ENCODE measurements at regions not wholly inside any gene's neighbourhood (a gene's known extent, or its start where the extent isn't known, plus 50 kb on each side); places are given as distances from the start of the nearest gene placed in this dataset.
"Not testable (repeated sequence)": the region's sequence is repeated elsewhere in the genome, so short reads cannot be mapped to it uniquely, and the experiment has no call there.

DNA sequence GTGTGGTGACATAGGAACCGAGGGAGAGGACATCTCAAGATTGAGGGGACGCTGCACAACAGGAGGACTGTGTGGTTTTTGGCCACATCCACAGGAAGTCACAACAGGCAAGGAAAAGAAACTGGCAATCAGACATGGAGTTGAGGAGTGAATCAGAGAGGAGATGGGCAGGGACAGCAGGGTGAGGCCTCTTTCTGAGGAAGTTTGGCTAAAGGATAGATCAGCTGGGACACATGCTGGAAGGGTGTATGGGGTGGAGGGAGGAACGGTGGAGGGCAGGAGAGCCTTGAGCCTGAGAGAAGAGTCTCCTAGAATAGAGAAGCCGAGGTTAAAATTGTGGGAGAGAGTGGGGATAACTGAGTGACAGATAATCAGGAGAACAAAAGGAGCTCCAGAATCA is 75.1 kb upstream of the CIDEA start:
- H2AFZ ChIP-seq (ENCODE audit: low read length); CTCF ChIA-PET (ENCODE audit: unreplicated experiment); H4K20me1 ChIP-seq (ENCODE audit: insufficient read depth, low read length); intact Hi-C loops (cut with micrococcal nuclease; ENCODE audit: unreplicated experiment); H3K9me2 ChIP-seq (ENCODE audit: insufficient read depth, low read length); H3K4me1 ChIP-seq (ENCODE audit: insufficient read depth, low read length, poor library complexity, severe bottlenecking); BruUV-seq (replicated peaks); H3K4me3 ChIP-seq (ENCODE audit: low read depth, low read length, poor library complexity, severe bottlenecking); H3K27ac ChIP-seq (ENCODE audit: low read depth, low read length, poor library complexity, severe bottlenecking); H3K36me3 ChIP-seq (ENCODE audit: insufficient read depth, low read length); H3K9me3 ChIP-seq (ENCODE audit: low read length); H3K4me2 ChIP-seq (ENCODE audit: low read length); POLR2A ChIA-PET; H3K79me2 ChIP-seq (ENCODE audit: insufficient read depth, low read depth, low read length); DNase-seq (ENCODE audit: low spot score): not testable (repeated sequence)

DNA sequence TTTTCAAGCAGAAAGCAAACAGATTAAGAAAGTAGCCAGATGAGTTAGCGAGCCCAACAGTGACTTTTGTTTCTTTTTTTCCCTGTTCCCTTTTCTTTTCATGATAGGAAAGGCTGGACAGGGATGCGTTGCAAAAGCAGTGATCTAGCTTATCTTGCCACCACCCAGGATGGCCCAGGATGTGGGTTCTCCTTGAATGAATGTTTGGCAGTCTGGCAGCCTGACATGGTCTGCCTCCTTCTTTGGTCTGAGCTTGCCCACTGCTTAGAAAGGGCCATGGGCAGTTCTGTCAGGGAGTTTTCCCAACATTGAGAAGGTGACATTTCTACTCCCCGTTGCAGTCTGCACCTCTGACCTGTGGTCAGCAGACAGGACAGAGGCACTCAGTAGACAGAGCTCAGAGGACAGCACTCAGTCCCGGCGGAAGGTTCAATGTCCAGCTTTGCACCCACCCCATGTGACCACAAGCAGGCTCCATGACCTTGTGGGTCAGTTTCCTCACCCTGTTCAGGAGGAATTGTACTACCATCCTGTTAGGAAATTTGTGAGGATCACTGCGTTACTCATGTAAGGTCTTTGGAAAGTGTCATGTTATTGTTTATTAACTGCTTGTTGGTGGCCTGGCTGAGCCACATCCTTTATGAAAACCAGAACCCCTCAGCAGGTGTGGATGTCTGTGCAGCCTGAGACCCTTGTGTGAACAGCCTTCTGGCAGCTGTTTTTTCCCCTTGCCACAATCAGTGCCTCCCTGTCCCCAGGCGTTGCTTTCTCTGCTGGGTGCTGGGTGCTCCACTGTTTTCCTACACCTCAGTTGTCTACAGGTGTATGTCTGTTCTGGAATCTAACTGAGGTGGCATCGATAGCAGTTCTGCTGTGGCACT is 74.2 kb upstream of the CIDEA start:
- H3K27ac ChIP-seq (ENCODE audit: low read depth, low read length, poor library complexity, severe bottlenecking); H3K4me1 ChIP-seq (ENCODE audit: insufficient read depth, low read length, poor library complexity, severe bottlenecking); H3K4me2 ChIP-seq (ENCODE audit: low read length); CTCF ChIA-PET (ENCODE audit: unreplicated experiment); intact Hi-C loops (cut with micrococcal nuclease; ENCODE audit: unreplicated experiment); H3K4me3 ChIP-seq (ENCODE audit: low read depth, low read length, poor library complexity, severe bottlenecking); H3K9me2 ChIP-seq (ENCODE audit: insufficient read depth, low read length); POLR2A ChIA-PET; H3K9me3 ChIP-seq (ENCODE audit: low read length); H4K20me1 ChIP-seq (ENCODE audit: insufficient read depth, low read length); H2AFZ ChIP-seq (ENCODE audit: low read length); DNase-seq (ENCODE audit: low spot score); H3K36me3 ChIP-seq (ENCODE audit: insufficient read depth, low read length); BruUV-seq (replicated peaks); H3K79me2 ChIP-seq (ENCODE audit: insufficient read depth, low read depth, low read length): not testable (repeated sequence)

DNA sequence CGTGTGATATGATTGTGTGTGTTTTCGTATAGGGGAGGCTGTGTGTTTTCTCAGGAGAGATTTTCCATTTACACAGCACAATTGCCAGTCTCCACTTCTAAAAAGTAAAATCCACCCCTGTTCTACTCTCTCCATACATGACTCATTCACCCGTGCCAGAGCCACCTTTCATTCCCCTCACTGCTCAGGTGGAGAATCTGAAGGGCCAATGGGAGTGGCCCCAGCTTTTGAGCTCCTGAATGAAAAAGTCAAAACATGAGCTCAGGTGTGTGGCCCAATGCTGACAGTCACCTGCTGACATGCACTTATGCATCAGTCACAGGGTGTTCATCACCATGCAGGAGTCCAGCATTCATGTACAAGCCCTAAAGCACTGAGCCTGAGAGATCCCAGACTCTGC is 55.4 kb upstream of the CIDEA start:
- H4K20me1 ChIP-seq (ENCODE audit: insufficient read depth, low read length); H3K27ac ChIP-seq (ENCODE audit: low read depth, low read length, poor library complexity, severe bottlenecking); H3K4me2 ChIP-seq (ENCODE audit: low read length); H3K36me3 ChIP-seq (ENCODE audit: insufficient read depth, low read length); H3K9me3 ChIP-seq (ENCODE audit: low read length); DNase-seq (ENCODE audit: low spot score); H2AFZ ChIP-seq (ENCODE audit: low read length); POLR2A ChIA-PET; CTCF ChIA-PET (ENCODE audit: unreplicated experiment); BruUV-seq (replicated peaks); intact Hi-C loops (cut with micrococcal nuclease; ENCODE audit: unreplicated experiment); H3K9me2 ChIP-seq (ENCODE audit: insufficient read depth, low read length); H3K79me2 ChIP-seq (ENCODE audit: insufficient read depth, low read depth, low read length); H3K4me3 ChIP-seq (ENCODE audit: low read depth, low read length, poor library complexity, severe bottlenecking): not testable (repeated sequence)
- peaks cover 21% of the 10 kb centered on the region for H3K4me1 ChIP-seq (ENCODE audit: insufficient read depth, low read length, poor library complexity, severe bottlenecking)

DNA sequence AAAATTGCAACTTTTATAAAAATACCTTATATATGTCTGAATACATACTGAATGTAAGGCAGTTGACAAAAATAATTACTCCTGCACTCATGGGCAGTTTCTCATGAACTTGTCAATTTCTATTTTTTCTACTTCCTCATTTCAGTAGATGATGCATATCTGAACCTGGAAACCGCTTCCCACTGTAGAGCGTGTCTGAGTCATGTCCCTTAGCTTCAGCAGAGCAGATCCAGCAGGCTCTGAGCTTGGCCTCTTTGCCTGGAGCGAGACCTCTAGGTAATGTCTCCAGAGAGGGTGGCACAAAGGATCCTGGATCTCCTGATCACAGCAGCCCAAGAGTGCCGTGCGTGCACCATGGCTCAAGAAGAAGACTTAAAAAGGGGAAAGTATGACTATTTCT is 54.0 kb upstream of the CIDEA start:
- Histone ChIP-seq H3K27ac (ENCODE audit: low read depth, low read length, poor library complexity, severe bottlenecking) (peak overlapping the region; percentile 31), H3K4me3 (ENCODE audit: low read depth, low read length, poor library complexity, severe bottlenecking) (peak overlapping the region; percentile 10), H2AFZ (ENCODE audit: low read length) (peak overlapping the region; percentile 67; the same call in 1 of the 2 replicates), H3K4me1 (ENCODE audit: insufficient read depth, low read length, poor library complexity, severe bottlenecking) (peaks cover 21% of the 10 kb centered on the region), H3K4me2 (ENCODE audit: low read length) (peak overlapping the region; percentile 60)
- H3K9me3 ChIP-seq (ENCODE audit: low read length); intact Hi-C loops (cut with micrococcal nuclease; ENCODE audit: unreplicated experiment); BruUV-seq (replicated peaks); H4K20me1 ChIP-seq (ENCODE audit: insufficient read depth, low read length); H3K79me2 ChIP-seq (ENCODE audit: insufficient read depth, low read depth, low read length); POLR2A ChIA-PET; H3K9me2 ChIP-seq (ENCODE audit: insufficient read depth, low read length); CTCF ChIA-PET (ENCODE audit: unreplicated experiment); H3K36me3 ChIP-seq (ENCODE audit: insufficient read depth, low read length): not testable (repeated sequence)
- peak; percentile 35 for DNase-seq (ENCODE audit: low spot score)
